AML-193 (cell line): ENCODE measurements at regions not wholly inside any gene's neighbourhood (a gene's known extent, or its start where the extent isn't known, plus 50 kb on each side); places are given as distances from the start of the nearest gene placed in this dataset.

ENCODE experiments used
- DNase-seq, 2 experiments: peaks; one replicate each; lab custom pipeline; 2025; lab: John Stamatoyannopoulos, UW

GRCh38 chr3:95356764-95357501, 1294.1 kb downstream of the NSUN3 start:
- DNase-seq: no peak

GRCh38 chr3:95387242-95388021, 1324.6 kb downstream of the NSUN3 start:
- no peak for DNase-seq

GRCh38 chr3:95389725-95390313, 1327.0 kb downstream of the NSUN3 start:
- DNase-seq: no peak

GRCh38 chr3:95394286-95394685, 1331.4 kb downstream of the NSUN3 start:
- DNase-seq: no peak

- no peak for DNase-seq
Observed at GRCh38 chr3:95399585-95399984, 1336.7 kb downstream of the NSUN3 start.

- DNase-seq: no peak
Observed at GRCh38 chr3:95401693-95402092, 1338.8 kb downstream of the NSUN3 start.

- DNase-seq: no peak
Observed at GRCh38 chr3:95407709-95408463, 1345.0 kb downstream of the NSUN3 start.

GRCh38 chr3:95408464-95408862, 1345.6 kb downstream of the NSUN3 start:
- DNase-seq: no peak

- DNase-seq: no peak
Observed at GRCh38 chr3:95418251-95418650, 1355.4 kb downstream of the NSUN3 start.

GRCh38 chr3:95424279-95424678, 1361.4 kb downstream of the NSUN3 start:
- no peak for DNase-seq

- DNase-seq: no peak
Observed at GRCh38 chr3:95434491-95434890, 1371.6 kb downstream of the NSUN3 start.

- no peak for DNase-seq
Observed at GRCh38 chr3:95437409-95437808, 1374.5 kb downstream of the NSUN3 start.

GRCh38 chr3:95438274-95438673, 1375.4 kb downstream of the NSUN3 start:
- DNase-seq: no peak

GRCh38 chr3:95442766-95443165, 1371.6 kb upstream of the EPHA6 start:
- DNase-seq: no peak

GRCh38 chr3:95449841-95450240, 1364.6 kb upstream of the EPHA6 start:
- no peak for DNase-seq

GRCh38 chr3:95453242-95453641, 1361.2 kb upstream of the EPHA6 start:
- no peak for DNase-seq

- no peak for DNase-seq
Observed at GRCh38 chr3:95456835-95457234, 1357.6 kb upstream of the EPHA6 start.

GRCh38 chr3:95459706-95460105, 1354.7 kb upstream of the EPHA6 start:
- no peak for DNase-seq

- no peak for DNase-seq
Observed at GRCh38 chr3:95460274-95460673, 1354.1 kb upstream of the EPHA6 start.

- no peak for DNase-seq
Observed at GRCh38 chr3:95462161-95462560, 1352.2 kb upstream of the EPHA6 start.

- DNase-seq: no peak
Observed at GRCh38 chr3:95464346-95464745, 1350.0 kb upstream of the EPHA6 start.

- no peak for DNase-seq
Observed at GRCh38 chr3:95468331-95468730, 1346.1 kb upstream of the EPHA6 start.
